GM19467 (cell line): ENCODE measurements at regions not wholly inside any gene's neighbourhood (a gene's known extent, or its start where the extent isn't known, plus 50 kb on each side); places are given as distances from the start of the nearest gene placed in this dataset.

Experiments
- ATAC-seq: cut with Tn5 transposase; IDR thresholded peaks from one replicate; pipeline ENCODE4 v1.9.1; 2021; ENCODE audit warnings: mild to moderate bottlenecking, moderate library complexity; ENCODE audit not compliant: unreplicated experiment

- no peak for ATAC-seq
These were observed 52.6 kb upstream of the KATNAL1 start for GRCh38 chr13:30359991-30360390.

DNA sequence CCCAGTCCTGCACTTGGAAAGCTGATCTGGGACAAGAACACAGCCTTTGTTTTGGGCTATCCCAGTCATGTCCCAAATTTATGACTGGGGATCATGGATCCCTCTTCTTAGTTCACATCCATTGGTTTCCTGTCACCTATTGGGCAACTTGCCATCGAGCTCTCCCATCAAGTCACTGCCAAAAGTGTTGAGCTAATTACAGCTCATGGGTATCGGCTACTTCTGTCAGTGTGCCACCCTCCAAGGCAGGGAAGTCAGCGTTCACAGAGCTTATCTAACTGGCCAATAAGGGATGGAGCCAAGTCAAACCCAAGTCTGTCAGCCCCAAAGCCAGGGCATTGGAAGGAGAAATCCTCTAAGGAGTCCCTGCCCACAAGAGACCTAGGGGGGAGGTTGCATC is 53.2 kb upstream of the KATNAL1 start:
- ATAC-seq: no peak

DNA sequence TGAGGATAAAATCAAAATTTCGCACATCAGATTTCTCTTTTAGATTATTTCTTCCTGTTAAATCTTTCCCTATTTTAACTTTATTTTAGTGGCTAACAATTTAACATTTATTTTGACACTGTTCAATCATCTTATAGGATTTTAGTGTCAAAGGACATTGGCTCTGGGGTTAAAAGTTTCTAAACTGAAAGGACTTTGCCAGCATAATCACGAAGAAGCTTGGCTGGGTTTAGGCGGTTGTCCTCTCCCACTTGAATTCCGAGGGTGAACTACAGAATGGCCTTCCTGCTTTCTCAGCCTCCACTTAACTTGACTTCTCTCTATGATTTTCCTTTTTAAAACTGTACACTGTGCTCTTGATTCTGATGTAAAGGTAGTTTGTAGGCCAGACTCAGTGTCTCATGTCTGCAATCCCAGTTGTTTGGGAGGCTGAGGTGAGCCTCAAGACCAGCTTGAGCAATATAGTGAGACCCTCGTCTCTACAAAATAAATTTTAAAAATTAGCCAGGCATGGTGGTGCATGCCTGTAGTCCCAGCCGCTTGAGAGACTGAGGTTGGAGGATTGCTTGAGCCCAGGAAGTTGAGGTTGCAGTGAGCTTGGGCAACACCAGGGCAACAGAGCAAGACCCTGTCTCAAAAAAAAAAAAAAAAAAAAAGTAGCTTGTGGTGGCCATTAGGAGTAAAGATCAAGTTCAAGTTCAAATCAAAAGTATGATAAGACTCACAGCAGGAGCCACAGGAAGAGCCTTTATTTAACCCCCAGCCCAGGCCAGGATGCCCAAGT is 54.8 kb upstream of the KATNAL1 start:
- ATAC-seq: no peak

DNA sequence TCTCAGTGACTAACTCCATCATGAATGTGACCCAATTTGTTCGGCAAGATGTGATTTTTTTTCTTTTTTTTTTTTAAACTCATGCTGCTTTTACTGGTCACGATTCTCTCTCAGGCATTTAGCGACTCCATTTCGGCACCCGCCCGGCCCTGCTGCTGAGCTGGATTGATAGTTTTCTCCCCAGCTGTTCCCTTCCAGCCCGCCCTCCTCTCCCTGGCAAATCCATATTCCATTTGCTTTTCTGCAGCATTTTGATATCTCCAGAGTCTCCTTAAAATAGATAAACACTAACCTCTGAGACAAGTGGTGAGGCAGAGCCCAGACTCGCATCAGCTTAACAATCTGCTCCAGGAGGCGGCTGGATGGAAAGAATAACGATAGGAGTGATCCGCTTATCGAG is 55.5 kb upstream of the KATNAL1 start:
- no peak for ATAC-seq

- no peak for ATAC-seq
These were observed 56.4 kb upstream of the KATNAL1 start for GRCh38 chr13:30363725-30364124.

DNA sequence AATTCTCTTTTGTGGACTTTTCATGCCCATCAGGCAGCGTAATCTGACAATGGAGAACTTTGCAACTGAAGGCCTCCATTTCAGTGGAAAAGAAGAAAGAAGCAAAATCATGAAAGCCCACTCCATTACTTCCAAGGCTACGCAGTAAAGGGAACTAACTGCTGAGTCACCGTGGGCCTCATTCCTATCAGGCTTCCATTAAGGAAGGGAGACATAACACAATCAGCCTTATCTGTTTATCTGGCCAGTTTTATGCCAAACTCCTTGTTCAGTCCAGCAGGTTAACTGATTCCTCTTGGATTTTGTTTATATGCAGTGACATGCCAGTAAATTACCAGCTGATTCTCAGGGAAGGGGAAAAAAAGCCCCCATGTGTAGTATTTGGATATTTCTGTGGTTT is 56.8 kb upstream of the KATNAL1 start:
- ATAC-seq: no peak

GRCh38 chr13:30364876-30365275 is 57.4 kb upstream of the UBE2L5 start:
- no peak for ATAC-seq

GRCh38 chr13:30366088-30366487 is 56.2 kb upstream of the UBE2L5 start:
- ATAC-seq: no peak

- no peak for ATAC-seq
These were observed 55.0 kb upstream of the UBE2L5 start for GRCh38 chr13:30367296-30367695.

GRCh38 chr13:30370146-30370545 is 52.1 kb upstream of the UBE2L5 start:
- no peak for ATAC-seq

DNA sequence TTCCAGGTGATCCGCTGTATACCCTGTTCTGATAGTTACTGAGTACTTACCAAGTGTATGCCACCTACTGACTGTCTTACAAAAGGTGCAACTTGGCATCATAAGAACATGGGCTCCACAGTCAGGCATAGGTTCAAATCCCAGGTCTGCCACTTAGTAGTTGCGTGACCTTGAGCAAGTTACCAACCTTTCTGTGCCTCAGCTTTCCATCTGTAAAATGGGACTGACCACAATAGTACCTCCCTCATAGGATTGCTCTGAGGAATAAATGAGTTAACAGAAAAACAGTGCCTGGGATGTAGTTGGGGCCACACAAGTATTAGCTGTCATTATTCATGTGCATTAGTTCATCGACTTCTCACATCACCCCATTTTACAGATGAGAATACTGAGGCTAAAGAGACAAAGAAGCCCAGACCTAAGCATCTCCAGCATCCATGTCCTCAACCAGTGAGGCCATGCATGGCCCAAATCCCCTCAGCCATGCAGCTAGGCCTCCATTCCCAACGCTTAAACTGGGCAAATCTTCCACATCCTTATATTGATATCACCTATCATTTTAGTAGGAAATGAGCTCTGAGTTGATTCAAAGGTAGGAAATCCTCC is 51.3 kb upstream of the UBE2L5 start:
- no peak for ATAC-seq

- ATAC-seq: peak; percentile 70
These were observed 50.5 kb upstream of the UBE2L5 start for GRCh38 chr13:30371649-30372265.
